ENCODE measurements at regions not wholly inside any gene's neighbourhood (a gene's known extent, or its start where the extent isn't known, plus 50 kb on each side); places are given as distances from the start of the nearest gene placed in this dataset.
"Not testable (repeated sequence)": the region's sequence is repeated elsewhere in the genome, so short reads cannot be mapped to it uniquely, and the experiment has no call there.

DNA sequence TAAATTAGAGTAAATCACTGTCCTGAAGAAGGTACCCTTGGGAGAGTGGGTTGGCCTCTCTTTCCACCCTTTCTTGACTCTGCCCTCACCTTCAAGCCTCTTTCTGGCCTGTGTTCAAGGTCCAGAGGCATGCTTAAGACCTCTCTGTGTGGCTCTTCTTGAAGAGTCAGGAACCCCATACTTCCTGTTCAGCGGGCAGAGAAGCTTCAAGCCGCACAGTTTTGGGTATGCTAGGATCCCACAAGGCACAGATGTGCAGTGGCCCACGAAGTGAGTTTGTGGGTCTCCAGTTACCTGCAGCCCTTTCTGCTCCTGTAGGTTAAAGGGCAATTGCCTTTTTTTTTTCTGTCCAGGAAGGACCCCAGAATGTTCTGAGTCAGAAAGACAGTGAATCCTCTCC, 113.7 kb downstream of the PPIAL4A start:
- TF ChIP-seq, protein P1, sequence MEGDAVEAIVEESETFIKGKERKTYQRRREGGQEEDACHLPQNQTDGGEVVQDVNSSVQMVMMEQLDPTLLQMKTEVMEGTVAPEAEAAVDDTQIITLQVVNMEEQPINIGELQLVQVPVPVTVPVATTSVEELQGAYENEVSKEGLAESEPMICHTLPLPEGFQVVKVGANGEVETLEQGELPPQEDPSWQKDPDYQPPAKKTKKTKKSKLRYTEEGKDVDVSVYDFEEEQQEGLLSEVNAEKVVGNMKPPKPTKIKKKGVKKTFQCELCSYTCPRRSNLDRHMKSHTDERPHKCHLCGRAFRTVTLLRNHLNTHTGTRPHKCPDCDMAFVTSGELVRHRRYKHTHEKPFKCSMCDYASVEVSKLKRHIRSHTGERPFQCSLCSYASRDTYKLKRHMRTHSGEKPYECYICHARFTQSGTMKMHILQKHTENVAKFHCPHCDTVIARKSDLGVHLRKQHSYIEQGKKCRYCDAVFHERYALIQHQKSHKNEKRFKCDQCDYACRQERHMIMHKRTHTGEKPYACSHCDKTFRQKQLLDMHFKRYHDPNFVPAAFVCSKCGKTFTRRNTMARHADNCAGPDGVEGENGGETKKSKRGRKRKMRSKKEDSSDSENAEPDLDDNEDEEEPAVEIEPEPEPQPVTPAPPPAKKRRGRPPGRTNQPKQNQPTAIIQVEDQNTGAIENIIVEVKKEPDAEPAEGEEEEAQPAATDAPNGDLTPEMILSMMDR (IDR thresholded peaks at IDR 0.05; ENCODE audit: low read length), result not testable (repeated sequence)
- TF ChIP-seq EZH2 (IDR thresholded peaks at IDR 0.05; ENCODE audit: borderline replicate concordance, low read length), result not testable (repeated sequence)
